ENCODE measurements at regions not wholly inside any gene's neighbourhood (a gene's known extent, or its start where the extent isn't known, plus 50 kb on each side); places are given as distances from the start of the nearest gene placed in this dataset.

DNA sequence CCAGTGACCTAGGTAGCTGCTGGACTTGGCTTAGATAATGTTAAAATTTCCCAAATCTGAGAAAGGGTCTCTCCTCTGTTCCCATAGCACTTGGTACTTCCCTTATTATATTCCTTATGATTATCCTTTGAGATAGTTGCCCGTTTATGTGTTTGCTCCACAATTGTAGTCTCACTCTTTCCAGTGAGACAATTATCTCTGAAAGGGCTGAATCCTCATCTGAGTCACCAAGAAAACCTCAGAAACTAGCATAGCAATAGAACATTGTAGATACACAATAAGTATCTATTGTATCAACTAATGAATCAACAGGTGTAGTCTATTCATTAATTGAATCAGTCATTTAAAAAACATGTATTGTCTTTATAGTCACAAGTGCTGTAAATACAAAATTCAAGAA, 119.1 kb upstream of the FAR2 start:
- H3K4me1 ChIP-seq (ENCODE audit: control insufficient read depth, insufficient read depth, low read length) = no peaks in the 10 kb centered on the region
- no peak overlapping the region for H3K27ac Mint-ChIP-seq
- H3K9me3 ChIP-seq (ENCODE audit: control insufficient read depth, insufficient read depth, low read length) = no peaks in the 10 kb centered on the region
- H3K4me3 Mint-ChIP-seq = no peak overlapping the region
- intact Hi-C loops (cut with micrococcal nuclease) = no loop called here
- H3K4me3 ChIP-seq (ENCODE audit: low read length) = no peak overlapping the region
- H3K27ac ChIP-seq (ENCODE audit: low read length) = no peak overlapping the region
- H3K36me3 ChIP-seq (ENCODE audit: control insufficient read depth, insufficient read depth, low read length) = no peaks in the 10 kb centered on the region
- DNase-seq = no peak
- TF ChIP-seq, protein P1, sequence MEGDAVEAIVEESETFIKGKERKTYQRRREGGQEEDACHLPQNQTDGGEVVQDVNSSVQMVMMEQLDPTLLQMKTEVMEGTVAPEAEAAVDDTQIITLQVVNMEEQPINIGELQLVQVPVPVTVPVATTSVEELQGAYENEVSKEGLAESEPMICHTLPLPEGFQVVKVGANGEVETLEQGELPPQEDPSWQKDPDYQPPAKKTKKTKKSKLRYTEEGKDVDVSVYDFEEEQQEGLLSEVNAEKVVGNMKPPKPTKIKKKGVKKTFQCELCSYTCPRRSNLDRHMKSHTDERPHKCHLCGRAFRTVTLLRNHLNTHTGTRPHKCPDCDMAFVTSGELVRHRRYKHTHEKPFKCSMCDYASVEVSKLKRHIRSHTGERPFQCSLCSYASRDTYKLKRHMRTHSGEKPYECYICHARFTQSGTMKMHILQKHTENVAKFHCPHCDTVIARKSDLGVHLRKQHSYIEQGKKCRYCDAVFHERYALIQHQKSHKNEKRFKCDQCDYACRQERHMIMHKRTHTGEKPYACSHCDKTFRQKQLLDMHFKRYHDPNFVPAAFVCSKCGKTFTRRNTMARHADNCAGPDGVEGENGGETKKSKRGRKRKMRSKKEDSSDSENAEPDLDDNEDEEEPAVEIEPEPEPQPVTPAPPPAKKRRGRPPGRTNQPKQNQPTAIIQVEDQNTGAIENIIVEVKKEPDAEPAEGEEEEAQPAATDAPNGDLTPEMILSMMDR (IDR thresholded peaks at IDR 0.05) = no peak
- H3K27me3 Mint-ChIP-seq (ENCODE audit: low read depth in 2 of 2) = peaks cover 7 to 13% of the 10 kb centered on the region in 2 donors
- no peak for ATAC-seq
- no peaks in the 10 kb centered on the region for H3K27me3 ChIP-seq (ENCODE audit: control insufficient read depth, insufficient read depth, low read length)
- no peaks in the 10 kb centered on the region for H3K36me3 Mint-ChIP-seq
- H3K9me3 Mint-ChIP-seq = peaks cover 3 to 7% of the 10 kb centered on the region in 2 donors
- 92% methylated on average over 1 of the region's 1 CpG for WGBS (ENCODE audit: insufficient coverage)
- H3K4me1 Mint-ChIP-seq = no peaks in the 10 kb centered on the region

GRCh38 chr12:29032446-29032845, 116.6 kb upstream of the FAR2 start:
- no peaks in the 10 kb centered on the region for H3K4me1 ChIP-seq (ENCODE audit: control insufficient read depth, insufficient read depth, low read length)
- ATAC-seq (no peak), DNase-seq (no peak)
- peaks cover 7 to 10% of the 10 kb centered on the region in 2 donors for H3K27me3 Mint-ChIP-seq (ENCODE audit: low read depth in 2 of 2)
- no peak overlapping the region for H3K4me3 Mint-ChIP-seq
- H3K27me3 ChIP-seq (ENCODE audit: control insufficient read depth, insufficient read depth, low read length) = no peaks in the 10 kb centered on the region
- no peaks in the 10 kb centered on the region for H3K4me1 Mint-ChIP-seq
- TF ChIP-seq, protein P1 (IDR thresholded peaks at IDR 0.05) = no peak
- no peaks in the 10 kb centered on the region for H3K36me3 Mint-ChIP-seq
- peaks cover 3 to 7% of the 10 kb centered on the region in 2 donors for H3K9me3 Mint-ChIP-seq
- 71% methylated on average over 1 of the region's 2 CpGs for WGBS (ENCODE audit: insufficient coverage)
- no peak overlapping the region for H3K4me3 ChIP-seq (ENCODE audit: low read length)
- no peak overlapping the region for H3K27ac ChIP-seq (ENCODE audit: low read length)
- no peak overlapping the region for H3K27ac Mint-ChIP-seq
- no peaks in the 10 kb centered on the region for H3K36me3 ChIP-seq (ENCODE audit: control insufficient read depth, insufficient read depth, low read length)
- intact Hi-C loops (cut with micrococcal nuclease) = no loop called here
- H3K9me3 ChIP-seq (ENCODE audit: control insufficient read depth, insufficient read depth, low read length) = no peaks in the 10 kb centered on the region

GRCh38 chr12:29033519-29033918, 115.6 kb upstream of the FAR2 start:
- intact Hi-C loops (cut with micrococcal nuclease) = no loop called here
- 94% methylated on average over 1 of the region's 2 CpGs for WGBS (ENCODE audit: insufficient coverage)

GRCh38 chr12:29035112-29035511, 114.0 kb upstream of the FAR2 start:
- no CpG with 5 or more reads among the region's 1 CpG for WGBS (ENCODE audit: insufficient coverage)

More at GRCh38 chr12:29033519-29033918, 115.6 kb upstream of the FAR2 start:
- TF ChIP-seq, protein P1 (IDR thresholded peaks at IDR 0.05) = no peak
- Histone ChIP-seq H3K27me3 (ENCODE audit: control insufficient read depth, insufficient read depth, low read length) (no peaks in the 10 kb centered on the region), H3K27ac (ENCODE audit: low read length) (no peak overlapping the region), H3K36me3 (ENCODE audit: control insufficient read depth, insufficient read depth, low read length) (no peaks in the 10 kb centered on the region), H3K4me3 (ENCODE audit: low read length) (no peak overlapping the region), H3K9me3 (ENCODE audit: control insufficient read depth, insufficient read depth, low read length) (no peaks in the 10 kb centered on the region), H3K4me1 (ENCODE audit: control insufficient read depth, insufficient read depth, low read length) (no peaks in the 10 kb centered on the region)
- Mint-ChIP-seq H3K4me1 (no peaks in the 10 kb centered on the region), H3K27ac (no peak overlapping the region), H3K27me3 (ENCODE audit: low read depth in 2 of 2) (peaks cover 7 to 10% of the 10 kb centered on the region in 2 donors), H3K4me3 (no peak overlapping the region), H3K36me3 (no peaks in the 10 kb centered on the region), H3K9me3 (peaks cover 3 to 7% of the 10 kb centered on the region in 2 donors)
- DNase-seq (no peak), ATAC-seq (no peak)

More at GRCh38 chr12:29035112-29035511, 114.0 kb upstream of the FAR2 start:
- peaks cover 0 to 4% of the 10 kb centered on the region in 2 donors for H3K9me3 Mint-ChIP-seq
- no peaks in the 10 kb centered on the region for H3K4me1 ChIP-seq (ENCODE audit: control insufficient read depth, insufficient read depth, low read length)
- H3K9me3 ChIP-seq (ENCODE audit: control insufficient read depth, insufficient read depth, low read length) = no peaks in the 10 kb centered on the region
- intact Hi-C loops (cut with micrococcal nuclease) = no loop called here
- TF ChIP-seq, protein P1 (IDR thresholded peaks at IDR 0.05) = no peak
- H3K36me3 Mint-ChIP-seq = no peaks in the 10 kb centered on the region
- DNase-seq = no peak
- ATAC-seq = no peak
- H3K36me3 ChIP-seq (ENCODE audit: control insufficient read depth, insufficient read depth, low read length) = no peaks in the 10 kb centered on the region
- peaks cover 5 to 7% of the 10 kb centered on the region in 2 donors for H3K27me3 Mint-ChIP-seq (ENCODE audit: low read depth in 2 of 2)
- H3K4me1 Mint-ChIP-seq = no peaks in the 10 kb centered on the region
- no peak overlapping the region for H3K27ac Mint-ChIP-seq
- H3K27me3 ChIP-seq (ENCODE audit: control insufficient read depth, insufficient read depth, low read length) = no peaks in the 10 kb centered on the region
- no peak overlapping the region for H3K27ac ChIP-seq (ENCODE audit: low read length)
- H3K4me3 Mint-ChIP-seq = no peak overlapping the region
- H3K4me3 ChIP-seq (ENCODE audit: low read length) = no peak overlapping the region

Measured in natural killer cell (primary cell).